Iris pigment epithelial cell (primary cell): ENCODE measurements at regions not wholly inside any gene's neighbourhood (a gene's known extent, or its start where the extent isn't known, plus 50 kb on each side); places are given as distances from the start of the nearest gene placed in this dataset.

ENCODE experiments used
- DNase-seq: peaks from one replicate; pipeline ENCODE4 v3.0.0-alpha.2; 2011; ENCODE audit warnings: low read depth

DNA sequence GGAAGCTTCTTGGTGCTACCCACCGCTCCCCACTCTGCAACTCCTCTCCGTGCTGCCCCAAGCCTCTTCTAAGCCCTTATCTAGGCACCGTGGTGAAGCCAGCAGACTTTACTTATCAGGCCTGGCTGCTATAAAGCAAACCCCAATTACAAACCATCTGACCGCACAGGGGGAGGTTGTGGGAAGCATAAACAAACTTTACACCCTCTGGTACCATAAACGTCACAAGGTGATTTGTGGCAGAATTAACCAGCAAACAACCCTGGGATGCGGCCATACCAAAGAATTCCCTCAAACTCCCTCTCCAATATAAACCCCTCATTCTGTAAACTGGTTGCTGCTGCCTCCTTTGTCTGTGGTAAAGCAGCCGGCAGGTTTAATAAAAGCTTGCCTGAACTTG lies 55.2 kb downstream of the MAGEC2 start:
- DNase-seq, result no peak

DNA sequence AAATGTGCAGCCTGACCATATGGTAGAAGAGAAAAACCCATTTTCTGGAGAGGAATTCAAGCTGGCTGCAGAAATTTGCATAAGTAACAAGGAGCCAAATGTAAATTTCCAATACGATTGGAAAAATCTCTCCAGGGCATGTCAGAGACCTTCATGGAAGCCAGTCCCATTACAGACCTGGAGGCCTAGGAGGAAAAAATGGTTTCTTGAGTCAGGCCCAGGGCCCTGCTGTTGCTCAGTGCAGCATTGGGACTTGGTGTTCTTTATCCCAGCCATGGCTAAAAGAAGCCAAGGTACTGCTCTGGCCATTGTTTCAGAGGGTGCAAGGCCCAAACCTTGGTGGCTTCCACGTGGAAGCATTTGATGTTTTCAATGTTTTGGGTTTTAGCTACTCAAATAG lies 70.6 kb downstream of the MAGEC2 start:
- DNase-seq, result no peak

DNA sequence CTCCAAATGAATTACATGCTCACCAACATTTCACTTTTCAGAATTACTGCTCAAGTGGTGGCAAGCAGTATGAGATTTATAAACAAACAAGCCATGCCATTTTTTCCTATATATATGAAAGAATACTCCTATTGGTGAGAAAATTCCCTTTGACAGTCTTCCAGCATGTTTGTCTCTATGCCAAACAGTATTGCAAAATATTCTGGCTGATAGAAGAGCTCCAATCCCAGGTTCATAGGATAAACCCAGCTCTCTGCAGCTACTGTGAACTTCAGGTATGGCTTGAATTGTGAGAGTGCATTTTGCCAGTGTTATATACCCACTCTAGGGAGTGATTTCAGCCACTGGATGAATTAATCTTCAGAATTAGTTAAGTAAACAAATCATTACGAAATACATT lies 108.8 kb downstream of the MAGEC2 start:
- peak; percentile 1 for DNase-seq

DNA sequence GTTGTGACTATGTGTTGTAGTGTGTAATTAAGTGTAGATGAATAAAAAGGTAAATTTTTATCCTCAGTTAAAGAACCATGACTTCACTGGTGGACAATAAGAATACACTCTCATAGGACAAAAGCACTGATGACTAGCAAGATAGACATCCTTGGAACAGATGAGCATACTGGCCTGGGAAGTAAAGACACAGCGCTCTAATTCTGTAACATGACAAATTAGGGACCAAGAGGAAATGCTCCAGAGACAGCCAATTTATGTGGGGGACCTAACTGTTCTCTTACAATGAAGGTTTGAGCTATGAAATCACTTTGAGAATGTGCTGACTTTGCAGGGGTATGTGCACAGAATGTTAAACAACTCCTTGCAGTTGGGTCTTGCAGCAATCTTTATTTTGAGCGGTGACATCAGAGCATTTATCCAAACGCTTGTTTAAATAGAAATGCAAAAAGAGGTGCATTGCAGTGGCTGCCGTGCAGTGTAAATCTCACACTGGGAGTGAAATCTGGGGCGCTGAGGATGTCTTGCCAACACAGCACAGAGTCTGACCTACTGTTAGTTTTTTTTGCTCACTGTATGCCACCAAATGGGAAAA lies 109.3 kb downstream of the MAGEC2 start:
- DNase-seq, result peak; percentile 2

DNA sequence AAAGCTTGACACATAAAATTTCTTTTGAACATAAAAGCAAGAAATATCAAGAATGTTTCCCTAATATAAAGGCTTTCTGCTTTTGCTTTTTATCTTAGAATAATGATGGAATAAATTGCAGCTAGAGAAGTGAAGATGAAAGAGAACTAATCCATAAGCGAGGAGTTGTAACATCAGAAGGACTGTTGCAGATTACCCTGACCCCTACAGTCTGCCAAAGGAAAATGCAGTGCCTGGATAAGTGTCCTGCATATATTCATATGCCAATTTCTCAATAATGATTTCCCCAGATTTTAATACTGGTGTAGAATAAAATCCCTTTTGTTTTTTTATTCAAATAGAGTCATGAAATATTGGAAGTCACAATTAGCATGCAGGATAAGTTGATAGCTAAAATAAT lies 115.9 kb downstream of the MAGEC2 start:
- DNase-seq, result peak; percentile 45

DNA sequence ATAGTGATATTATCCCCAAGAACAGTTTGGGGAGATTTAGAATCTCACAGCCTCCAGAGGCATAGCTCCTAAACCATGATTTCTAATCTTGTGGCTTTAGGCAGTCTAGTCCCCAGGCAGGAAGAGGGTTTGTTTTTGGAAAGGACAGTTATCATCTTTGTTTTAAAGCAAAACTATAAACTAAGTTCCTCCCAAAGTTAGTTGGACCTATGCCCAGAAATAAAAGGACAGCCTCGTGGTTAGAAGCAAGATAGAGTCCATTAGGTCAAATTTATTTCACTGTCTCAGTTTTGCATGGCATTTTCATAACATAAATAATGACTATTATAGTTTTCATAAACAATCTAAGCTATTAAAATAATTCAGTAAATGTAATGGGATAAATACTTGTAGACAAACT lies 120.5 kb downstream of the MAGEC2 start:
- DNase-seq, result peak; percentile 4

DNA sequence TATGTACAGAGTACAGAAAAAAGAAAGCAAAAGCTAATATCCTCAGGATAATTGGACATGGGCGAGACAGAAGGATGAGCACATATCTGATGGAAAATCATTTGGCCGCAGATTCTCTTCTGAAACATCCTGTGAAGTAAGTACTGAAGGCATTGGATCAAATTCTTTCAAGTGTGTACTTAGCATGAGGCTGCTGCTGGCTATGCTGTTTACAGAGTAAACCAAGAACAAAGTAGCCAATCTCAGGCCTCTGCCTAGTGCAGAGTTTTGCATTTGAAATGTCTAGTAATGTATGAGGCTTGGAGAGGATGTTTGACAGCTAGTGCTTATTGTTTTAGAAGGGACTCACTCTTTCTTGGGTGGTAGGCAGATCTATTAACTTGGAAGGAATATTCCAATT lies 128.5 kb downstream of the MAGEC2 start:
- DNase-seq, result no peak

DNA sequence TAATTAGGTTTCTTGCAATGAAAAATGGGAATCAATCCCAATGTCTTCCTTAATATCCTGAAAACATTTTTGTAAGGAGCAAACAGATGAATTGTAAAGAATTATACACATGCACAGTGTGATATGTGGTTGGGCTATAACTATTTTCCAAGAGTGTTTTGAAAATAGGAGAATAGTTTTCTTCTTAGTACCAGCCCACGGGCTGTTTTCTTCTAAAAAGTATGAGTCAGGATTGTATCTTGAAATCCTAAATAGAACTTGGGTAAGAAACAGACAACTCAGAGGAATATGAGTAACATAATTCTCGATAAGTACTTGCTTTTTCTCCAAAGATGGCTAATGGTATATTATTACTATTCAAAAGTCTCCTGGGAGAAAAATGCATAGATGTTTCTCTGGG lies 136.7 kb downstream of the MAGEC2 start:
- DNase-seq, result peak; percentile 5

DNA sequence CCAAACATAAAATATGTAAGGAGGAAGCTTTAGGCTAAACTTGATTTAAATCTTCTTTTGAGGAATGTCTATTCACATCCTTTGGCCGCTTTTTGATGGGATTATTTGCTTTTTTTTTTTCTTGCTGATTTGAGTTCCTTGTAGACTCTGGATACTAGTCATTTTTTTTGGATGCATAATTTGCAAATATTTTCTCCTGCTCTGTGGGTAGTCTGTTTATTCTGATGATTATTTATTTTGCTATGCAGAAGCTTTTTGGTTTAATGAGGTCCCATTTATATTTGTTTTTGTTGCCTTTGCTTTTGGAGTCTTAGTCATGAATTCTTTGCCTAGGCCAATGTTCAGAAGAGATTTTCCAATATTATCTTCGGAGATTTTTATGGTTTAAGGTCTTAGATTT lies 144.9 kb downstream of the MAGEC2 start:
- DNase-seq, result no peak

DNA sequence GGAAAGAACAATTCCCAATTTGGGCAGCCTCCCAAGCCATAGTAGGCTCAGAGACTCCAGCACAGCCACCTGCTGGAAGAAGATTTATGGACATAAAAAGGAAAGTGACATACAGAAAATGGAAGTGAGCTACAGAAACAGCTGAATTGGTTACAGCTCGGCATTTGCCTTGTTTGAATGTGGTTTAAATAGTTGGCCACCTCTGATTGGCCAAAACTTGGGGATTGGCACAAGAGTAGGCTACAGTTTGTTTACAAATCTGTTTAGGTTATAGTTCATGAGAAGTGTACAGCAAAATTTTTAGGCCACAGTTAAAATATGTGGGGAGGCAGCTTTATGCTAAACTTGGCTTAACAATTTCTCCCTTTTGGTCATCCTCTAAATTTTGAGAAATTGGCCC lies 150.4 kb downstream of the MAGEC1 start:
- no peak for DNase-seq

DNA sequence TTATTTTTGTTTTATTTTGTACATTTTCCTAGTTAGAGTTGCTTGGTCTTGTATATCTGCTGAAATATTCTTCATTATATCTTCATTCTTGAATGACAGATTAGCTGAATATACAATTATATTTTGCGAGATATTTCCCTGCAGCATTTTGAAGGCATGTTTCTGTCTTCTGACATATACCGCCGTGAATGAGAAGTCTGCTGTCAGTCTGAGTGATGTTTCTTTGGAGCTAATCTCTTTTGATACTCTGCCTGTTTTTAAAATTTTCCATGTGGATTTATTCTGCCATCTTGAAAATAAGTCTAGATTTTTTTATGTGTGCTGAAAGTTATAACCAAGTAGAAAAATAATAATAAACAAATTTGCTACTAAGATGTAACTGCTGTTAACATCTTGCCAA lies 148.5 kb downstream of the MAGEC1 start:
- no peak for DNase-seq

DNA sequence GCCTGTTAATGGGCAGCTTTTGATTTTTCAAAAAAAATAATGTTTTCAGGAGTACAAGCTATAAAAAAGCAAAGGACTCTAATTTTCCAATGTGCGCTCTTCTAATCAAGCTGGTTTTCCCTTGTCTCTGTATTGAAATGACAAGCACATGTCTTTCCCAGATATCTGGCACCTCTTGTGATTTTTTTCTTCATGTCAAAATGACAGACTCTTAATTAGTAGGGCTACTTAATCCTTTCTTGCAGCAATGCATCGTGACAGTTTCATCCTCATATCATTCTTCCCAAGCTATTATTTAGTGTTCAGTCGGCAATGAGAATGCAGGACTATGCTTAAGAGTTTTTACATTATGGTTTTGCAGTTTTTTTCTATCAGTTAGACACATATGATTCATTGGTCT lies 139.5 kb downstream of the MAGEC1 start:
- no peak for DNase-seq

DNA sequence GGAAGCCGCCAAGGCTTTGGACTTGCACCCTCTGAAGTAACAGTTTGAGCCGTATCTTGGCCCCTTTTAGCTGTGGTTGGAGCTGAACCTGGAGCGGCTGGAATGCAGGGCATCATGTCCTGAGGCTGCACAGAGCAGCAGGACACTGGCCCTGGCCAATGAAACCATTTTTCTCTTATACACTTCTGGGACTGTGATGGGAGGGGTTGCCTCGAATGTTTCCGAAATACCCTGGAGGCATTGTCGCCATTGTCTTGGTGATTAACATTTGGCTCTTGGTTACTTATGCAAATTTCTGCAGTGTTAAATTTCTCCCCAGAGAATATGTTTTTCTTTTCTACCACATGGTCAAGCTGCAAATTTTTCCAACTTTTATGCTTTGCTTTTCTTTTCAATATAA lies 137.2 kb downstream of the MAGEC1 start:
- no peak for DNase-seq

DNA sequence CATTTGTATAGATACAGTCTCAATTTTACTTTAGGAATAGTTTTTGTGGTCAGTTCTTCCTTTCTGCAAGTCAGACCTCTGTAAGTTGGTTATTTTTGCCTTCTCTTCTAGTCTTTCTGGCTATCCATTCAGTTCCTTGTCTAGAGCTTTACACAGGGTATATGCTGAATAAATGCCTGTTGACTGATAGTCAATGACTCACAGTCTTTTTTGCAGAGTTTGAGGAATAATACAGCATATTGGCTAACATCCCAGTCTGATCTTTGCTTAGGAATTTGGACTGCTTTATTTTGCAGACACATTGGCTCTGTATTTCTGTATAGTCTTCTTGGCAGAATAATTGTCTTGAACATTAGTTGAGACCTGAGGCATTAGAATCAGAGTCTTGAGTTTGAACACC lies 132.4 kb downstream of the MAGEC1 start:
- peak; percentile 51 for DNase-seq

DNA sequence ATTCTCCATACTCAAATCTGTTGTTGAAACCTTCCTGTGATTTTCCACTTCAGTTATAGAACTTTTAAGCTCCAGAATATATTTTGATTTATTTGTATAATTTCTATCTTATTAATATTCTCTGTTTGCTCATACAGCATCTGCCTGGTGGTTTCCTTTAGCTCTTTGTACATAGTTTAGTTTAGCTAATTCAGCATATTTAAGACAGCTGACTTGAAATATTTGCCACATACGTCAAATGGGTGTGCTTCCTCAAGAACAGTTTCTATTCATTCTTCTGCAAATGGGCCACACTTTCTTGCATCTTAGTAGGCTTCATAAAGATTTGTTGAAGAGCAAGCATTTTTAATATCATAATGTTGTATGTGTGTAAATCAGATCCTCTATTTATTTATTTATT lies 101.8 kb downstream of the MAGEC1 start:
- DNase-seq, result no peak

DNA sequence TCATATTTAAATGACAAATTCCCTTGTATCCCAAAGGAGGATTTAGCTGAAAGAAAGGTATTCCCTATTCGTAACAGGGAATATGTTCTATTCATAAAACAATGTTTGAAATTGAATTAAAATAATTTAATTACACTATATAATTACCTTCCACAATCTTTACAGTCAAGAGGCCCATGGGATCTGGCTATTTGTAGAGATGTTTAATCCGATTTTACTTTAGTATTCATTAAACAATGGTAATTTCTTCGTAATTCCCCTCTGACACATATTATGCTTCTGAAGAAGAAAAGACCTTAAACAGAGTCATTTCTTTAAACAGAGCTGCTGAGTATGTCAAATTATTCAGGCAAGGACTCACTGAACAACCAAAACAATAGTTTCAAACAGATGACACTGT lies 98.8 kb downstream of the MAGEC1 start:
- DNase-seq, result no peak

DNA sequence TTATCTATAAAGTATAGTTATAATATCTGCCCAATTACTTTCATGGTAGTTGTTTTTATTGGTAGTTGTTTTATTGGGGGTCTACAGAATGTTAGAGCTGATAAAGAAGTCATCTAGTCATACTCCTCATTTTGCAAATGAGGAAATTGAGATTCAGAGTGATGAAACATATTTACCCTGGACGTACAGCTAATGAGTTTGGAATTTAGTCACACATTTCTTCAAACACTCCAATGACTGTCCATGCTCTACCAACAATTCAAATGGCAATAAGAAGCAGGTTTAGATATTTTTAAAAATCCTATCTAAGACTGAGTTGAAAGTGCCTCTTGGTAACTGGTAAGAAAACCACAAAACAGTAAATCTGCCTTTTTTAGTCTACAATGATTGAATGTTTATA lies 98.2 kb downstream of the MAGEC1 start:
- DNase-seq, result peak; percentile 1

DNA sequence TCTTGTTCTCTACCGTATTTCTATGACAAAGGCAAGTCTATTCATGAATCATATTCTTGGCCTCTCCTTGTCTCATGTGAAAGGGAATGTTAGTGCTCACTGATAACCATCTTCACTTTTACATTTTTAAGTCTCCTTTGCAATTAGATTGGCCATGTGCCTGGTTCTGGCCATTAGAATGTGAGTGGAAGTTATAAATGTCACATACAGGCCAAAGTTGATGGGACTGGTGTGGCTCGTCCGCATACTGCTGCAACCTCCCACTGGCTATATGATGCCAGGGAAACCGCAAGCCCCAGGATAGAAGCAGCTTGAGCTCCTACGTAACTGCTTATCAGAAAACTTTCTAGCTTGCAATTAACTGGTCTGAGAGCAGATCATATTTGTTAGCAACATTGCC lies 86.1 kb downstream of the MAGEC1 start:
- DNase-seq, result peak; percentile 40

DNA sequence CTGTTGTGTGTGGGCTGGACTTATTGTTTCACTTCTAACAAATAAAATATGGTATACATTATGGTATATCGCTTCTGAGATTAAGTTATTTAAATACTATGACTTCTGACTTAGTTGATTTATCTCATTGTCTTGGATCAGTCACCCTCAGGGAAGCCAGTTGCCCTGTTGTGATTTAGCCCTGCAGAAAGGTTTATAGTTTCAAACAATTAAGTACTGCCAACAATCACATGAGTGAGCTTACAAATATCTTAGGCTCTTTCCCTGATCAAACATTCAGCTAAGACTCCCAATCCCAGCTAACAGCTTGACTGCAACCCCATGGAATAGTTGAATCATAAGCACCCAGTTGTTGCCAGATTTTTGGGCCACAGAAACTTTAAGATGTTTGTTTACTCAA lies 85.4 kb downstream of the MAGEC1 start:
- DNase-seq, result peak; percentile 32

DNA sequence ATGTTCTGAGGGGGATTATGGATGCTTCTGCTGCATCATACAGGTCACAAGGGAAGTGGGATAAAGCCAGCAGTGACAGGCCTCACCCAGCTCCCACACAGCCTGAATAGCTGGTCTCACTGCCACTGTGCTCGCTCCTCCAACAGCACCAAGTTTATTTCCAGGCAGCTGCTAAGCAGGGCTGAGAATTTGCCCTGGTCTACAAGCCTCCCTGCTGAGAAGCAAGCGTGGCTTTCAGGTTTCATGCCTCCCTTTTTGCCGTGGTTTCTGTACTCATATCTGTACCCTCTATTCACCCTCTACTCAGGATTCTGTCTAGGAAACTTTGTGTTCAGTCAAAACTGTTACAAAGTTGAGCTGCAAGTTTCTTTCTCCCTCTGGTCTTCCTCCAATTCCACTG lies 78.6 kb downstream of the MAGEC1 start:
- no peak for DNase-seq

DNA sequence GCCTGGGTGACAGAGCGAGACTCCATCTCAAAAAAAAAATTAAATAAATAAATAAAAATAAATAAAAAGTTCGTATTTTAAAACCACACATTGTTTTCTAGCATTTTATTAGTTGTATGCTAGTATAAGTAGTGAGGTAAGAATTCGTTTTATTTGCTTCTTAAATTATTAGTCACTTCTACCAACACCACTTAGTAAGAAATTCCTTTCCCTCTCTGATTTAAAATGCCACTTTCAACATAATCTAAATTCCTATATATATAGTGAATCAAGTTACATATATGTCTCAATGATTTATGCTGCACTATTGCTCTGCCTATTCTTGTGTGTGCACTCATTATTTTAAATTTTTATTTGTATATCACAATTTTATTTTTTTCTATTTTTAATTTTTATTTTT lies 72.1 kb downstream of the MAGEC1 start:
- no peak for DNase-seq

DNA sequence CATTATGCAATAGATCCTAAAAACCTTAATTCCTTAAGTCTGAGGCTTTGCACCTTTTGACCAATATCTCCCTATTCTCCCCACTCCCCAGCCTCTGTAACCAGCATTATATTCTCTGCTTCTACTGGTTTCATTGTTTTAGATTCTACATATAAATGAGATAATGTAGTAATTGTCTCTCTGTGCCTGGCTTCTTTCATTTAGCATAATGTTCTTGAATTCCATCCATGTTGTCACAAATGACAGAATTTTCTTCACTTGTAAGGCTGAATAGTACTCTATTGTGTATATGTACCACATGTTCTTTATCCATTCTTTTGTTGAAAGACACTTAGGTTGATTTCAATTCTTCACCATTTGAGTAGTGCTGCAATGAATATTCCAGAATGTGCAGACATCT lies 66.0 kb downstream of the MAGEC1 start:
- DNase-seq, result no peak

DNA sequence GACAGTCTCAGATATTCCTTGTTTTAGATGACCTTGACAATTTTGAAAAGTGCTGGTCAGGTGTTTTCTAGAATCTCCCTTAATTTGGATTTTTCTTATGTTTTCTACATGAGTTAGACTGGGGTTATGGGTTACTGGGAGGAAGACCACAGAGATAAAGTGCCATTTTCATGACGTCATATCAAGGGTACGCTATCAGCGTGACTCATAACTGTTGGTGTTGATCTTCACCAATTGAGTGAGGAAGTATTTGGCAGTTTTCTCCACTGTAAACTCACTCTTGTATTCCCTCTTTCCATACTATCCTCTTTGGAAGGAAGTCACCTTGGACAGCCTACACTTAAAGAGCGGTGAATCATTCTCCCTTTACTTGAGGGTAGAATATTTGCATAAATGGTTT lies 56.9 kb downstream of the MAGEC1 start:
- no peak for DNase-seq
